Thyroid gland (tissue), 4 donors: ENCODE measurements at regions not wholly inside any gene's neighbourhood (a gene's known extent, or its start where the extent isn't known, plus 50 kb on each side); places are given as distances from the start of the nearest gene placed in this dataset.

Experiments
- POLR2A ChIP-seq, 2 donors: fragments of 450-650 bp; IDR thresholded peaks; one replicate each; pipeline ENCODE4 v1.6.1; 2017; ENCODE audit warnings: antibody characterized with exemption in 2 of 2, mild to moderate bottlenecking in 2 of 2, moderate library complexity in 1 of 2
- TF ChIP-seq, protein P1 (sequence below), 6 experiments: fragments of 200-600 bp in 3 of 6; fragments of 450-650 bp in 3 of 6; sonication (generic) in 3 of 6; IDR thresholded peaks; one replicate each; pipeline ENCODE4 v1.5.1; 2016 to 2019; ENCODE audit warnings: antibody characterized with exemption in 6 of 6, mild to moderate bottlenecking in 2 of 6, inconsistent platforms in 1 of 6, moderate library complexity in 1 of 6

GRCh38 chr2:217121565-217121964 lies 261.7 kb upstream of the TNP1 start:
- TF ChIP-seq, protein P1, sequence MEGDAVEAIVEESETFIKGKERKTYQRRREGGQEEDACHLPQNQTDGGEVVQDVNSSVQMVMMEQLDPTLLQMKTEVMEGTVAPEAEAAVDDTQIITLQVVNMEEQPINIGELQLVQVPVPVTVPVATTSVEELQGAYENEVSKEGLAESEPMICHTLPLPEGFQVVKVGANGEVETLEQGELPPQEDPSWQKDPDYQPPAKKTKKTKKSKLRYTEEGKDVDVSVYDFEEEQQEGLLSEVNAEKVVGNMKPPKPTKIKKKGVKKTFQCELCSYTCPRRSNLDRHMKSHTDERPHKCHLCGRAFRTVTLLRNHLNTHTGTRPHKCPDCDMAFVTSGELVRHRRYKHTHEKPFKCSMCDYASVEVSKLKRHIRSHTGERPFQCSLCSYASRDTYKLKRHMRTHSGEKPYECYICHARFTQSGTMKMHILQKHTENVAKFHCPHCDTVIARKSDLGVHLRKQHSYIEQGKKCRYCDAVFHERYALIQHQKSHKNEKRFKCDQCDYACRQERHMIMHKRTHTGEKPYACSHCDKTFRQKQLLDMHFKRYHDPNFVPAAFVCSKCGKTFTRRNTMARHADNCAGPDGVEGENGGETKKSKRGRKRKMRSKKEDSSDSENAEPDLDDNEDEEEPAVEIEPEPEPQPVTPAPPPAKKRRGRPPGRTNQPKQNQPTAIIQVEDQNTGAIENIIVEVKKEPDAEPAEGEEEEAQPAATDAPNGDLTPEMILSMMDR (IDR thresholded peaks at IDR 0.05), result no peak
- TF ChIP-seq POLR2A (IDR thresholded peaks at IDR 0.05), result no peak
